MM.1S (cell line): ENCODE measurements at regions not wholly inside any gene's neighbourhood (a gene's known extent, or its start where the extent isn't known, plus 50 kb on each side); places are given as distances from the start of the nearest gene placed in this dataset.

ENCODE experiments used
- DNase-seq: peaks from one replicate; pipeline ENCODE4 v3.0.0-alpha.2; 2015
- H2AFZ ChIP-seq: fragments of 300-600 bp; sonication (generic); 2 replicates; pipeline ENCODE4 v1.6.0; 2016; ENCODE audit warnings: antibody characterized with exemption, low read length
- H3F3A ChIP-seq: fragments of 300-600 bp; sonication (generic); 2 replicates; pipeline ENCODE4 v1.6.1; 2016; ENCODE audit warnings: mild to moderate bottlenecking, antibody characterized with exemption, low read length, moderate library complexity, mixed read lengths; ENCODE audit not compliant: insufficient read depth
- H3K27ac ChIP-seq: fragments of 300-600 bp; sonication (generic); 2 replicates; pipeline ENCODE4 v1.5.1; 2016; ENCODE audit warnings: mild to moderate bottlenecking, low read length
- H3K27me3 ChIP-seq: fragments of 300-600 bp; sonication (generic); replicated peaks from 2 replicates; pipeline ENCODE4 v1.6.0; 2016; ENCODE audit warnings: low read length; ENCODE audit not compliant: insufficient read depth
- H3K36me3 ChIP-seq: fragments of 300-600 bp; sonication (generic); replicated peaks from 2 replicates; pipeline ENCODE4 v1.6.1; 2016; ENCODE audit warnings: mild to moderate bottlenecking, low read length, mixed read lengths; ENCODE audit not compliant: insufficient read depth
- H3K4me1 ChIP-seq: fragments of 300-600 bp; sonication (generic); 2 replicates; pipeline ENCODE4 v1.6.1; 2016; ENCODE audit warnings: low read length, mixed read lengths
- H3K4me2 ChIP-seq: fragments of 300-600 bp; sonication (generic); 2 replicates; pipeline ENCODE4 v1.6.0; 2016; ENCODE audit warnings: low read depth, low read length
- H3K4me3 ChIP-seq: fragments of 300-600 bp; sonication (generic); 2 replicates; pipeline ENCODE4 v1.5.1; 2016; ENCODE audit warnings: low read length, mixed read lengths
- H3K79me2 ChIP-seq: fragments of 300-600 bp; sonication (generic); 2 replicates; pipeline ENCODE4 v1.6.1; 2016; ENCODE audit warnings: mixed run types, low read length, mixed read lengths
- H3K9ac ChIP-seq: fragments of 300-600 bp; sonication (generic); 2 replicates; pipeline ENCODE4 v1.6.1; 2016; ENCODE audit warnings: low read length, mixed read lengths
- H3K9me2 ChIP-seq: fragments of 300-600 bp; sonication (generic); replicated peaks from 2 replicates; pipeline ENCODE4 v1.6.1; 2016; ENCODE audit warnings: mild to moderate bottlenecking, low read length, mixed read lengths; ENCODE audit not compliant: insufficient read depth
- H3K9me3 ChIP-seq: fragments of 300-600 bp; sonication (generic); replicated peaks from 2 replicates; pipeline ENCODE4 v1.6.1; 2016; ENCODE audit warnings: mild to moderate bottlenecking, low read length, mixed read lengths; ENCODE audit not compliant: insufficient read depth
- H4K20me1 ChIP-seq: fragments of 300-600 bp; sonication (generic); 2 replicates; pipeline ENCODE4 v1.6.1; 2016; ENCODE audit warnings: mild to moderate bottlenecking, low read length, moderate library complexity, mixed read lengths; ENCODE audit not compliant: insufficient read depth
- EZH2 ChIP-seq: fragments of 300-600 bp; sonication (generic); optimal IDR thresholded peaks from 2 replicates; pipeline ENCODE3; 2017; ENCODE audit warnings: low read depth, mild to moderate bottlenecking, antibody characterized with exemption, low read length, mixed read lengths
- EZH2phosphoT487 ChIP-seq: fragments of 300-600 bp; sonication (generic); IDR thresholded peaks from 2 replicates; pipeline ENCODE4 v1.6.1; 2018; ENCODE audit warnings: antibody characterized with exemption, low read length
- TF ChIP-seq, protein P1 (sequence below): fragments of 300-600 bp; sonication (generic); IDR thresholded peaks from 2 replicates; pipeline ENCODE4 v1.5.1; 2016; ENCODE audit warnings: antibody characterized with exemption, low read length, mixed read lengths

DNA sequence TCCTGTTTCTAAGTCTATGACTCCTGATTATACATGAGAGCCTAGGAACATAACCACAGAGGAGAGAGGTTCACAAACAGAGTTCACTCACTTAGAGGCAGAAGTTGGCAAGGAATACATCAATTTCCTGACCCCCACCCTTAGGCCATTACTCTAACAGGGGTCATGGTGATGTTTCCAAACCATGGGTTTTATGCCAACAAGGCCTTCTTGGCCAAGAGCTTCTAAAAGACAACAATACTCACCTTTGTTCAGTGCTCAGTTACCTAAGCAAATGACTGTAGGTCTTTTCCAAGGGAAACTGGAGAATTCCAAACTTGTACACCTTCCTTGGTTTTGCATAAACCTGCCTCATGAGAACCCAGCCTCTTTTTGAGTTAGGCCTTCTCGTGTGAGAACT lies 52.6 kb downstream of the ERICH4 start:
- TF ChIP-seq EZH2phosphoT487 = no peak
- TF ChIP-seq, protein P1, sequence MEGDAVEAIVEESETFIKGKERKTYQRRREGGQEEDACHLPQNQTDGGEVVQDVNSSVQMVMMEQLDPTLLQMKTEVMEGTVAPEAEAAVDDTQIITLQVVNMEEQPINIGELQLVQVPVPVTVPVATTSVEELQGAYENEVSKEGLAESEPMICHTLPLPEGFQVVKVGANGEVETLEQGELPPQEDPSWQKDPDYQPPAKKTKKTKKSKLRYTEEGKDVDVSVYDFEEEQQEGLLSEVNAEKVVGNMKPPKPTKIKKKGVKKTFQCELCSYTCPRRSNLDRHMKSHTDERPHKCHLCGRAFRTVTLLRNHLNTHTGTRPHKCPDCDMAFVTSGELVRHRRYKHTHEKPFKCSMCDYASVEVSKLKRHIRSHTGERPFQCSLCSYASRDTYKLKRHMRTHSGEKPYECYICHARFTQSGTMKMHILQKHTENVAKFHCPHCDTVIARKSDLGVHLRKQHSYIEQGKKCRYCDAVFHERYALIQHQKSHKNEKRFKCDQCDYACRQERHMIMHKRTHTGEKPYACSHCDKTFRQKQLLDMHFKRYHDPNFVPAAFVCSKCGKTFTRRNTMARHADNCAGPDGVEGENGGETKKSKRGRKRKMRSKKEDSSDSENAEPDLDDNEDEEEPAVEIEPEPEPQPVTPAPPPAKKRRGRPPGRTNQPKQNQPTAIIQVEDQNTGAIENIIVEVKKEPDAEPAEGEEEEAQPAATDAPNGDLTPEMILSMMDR = no peak
- no peak for TF ChIP-seq EZH2
- Histone ChIP-seq H3K4me2 (no peak overlapping the region), H3K27me3 (peaks cover 19% of the 10 kb centered on the region), H3F3A (no peaks in the 10 kb centered on the region), H3K4me1 (peaks cover 7% of the 10 kb centered on the region), H3K27ac (no peak overlapping the region), H3K36me3 (no peaks in the 10 kb centered on the region), H3K9ac (no peak overlapping the region), H3K4me3 (no peak overlapping the region), H4K20me1 (no peaks in the 10 kb centered on the region), H2AFZ (no peak overlapping the region), H3K9me2 (no peaks in the 10 kb centered on the region), H3K79me2 (no peaks in the 10 kb centered on the region), H3K9me3 (no peaks in the 10 kb centered on the region)
- DNase-seq = no peak

DNA sequence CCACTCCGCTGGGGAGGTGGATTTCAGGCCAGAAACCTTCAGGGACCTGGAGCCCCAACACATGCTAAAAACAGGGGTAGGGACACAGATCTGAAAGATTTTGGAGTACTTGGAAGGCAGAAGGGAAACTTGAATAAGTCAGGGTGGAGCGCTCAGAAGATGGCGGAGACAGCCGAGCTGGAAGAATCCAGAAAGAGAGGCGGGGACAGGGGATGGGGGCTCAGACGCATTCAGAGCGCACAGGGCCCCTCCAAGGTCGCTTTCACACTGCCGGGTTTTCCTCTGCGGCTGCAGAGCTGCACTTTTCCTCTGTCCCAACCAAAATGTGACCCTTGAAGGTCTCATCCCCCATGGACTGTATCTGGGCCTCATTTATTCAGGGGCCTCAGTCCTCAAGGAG lies 56.9 kb downstream of the ERICH4 start:
- Histone ChIP-seq H3K4me3 (no peak overlapping the region), H3K27ac (no peak overlapping the region), H3K79me2 (no peaks in the 10 kb centered on the region), H3K27me3 (peaks cover 56% of the 10 kb centered on the region), H3K4me1 (peaks cover 7% of the 10 kb centered on the region), H3K36me3 (no peaks in the 10 kb centered on the region), H3K9me2 (no peaks in the 10 kb centered on the region), H4K20me1 (no peaks in the 10 kb centered on the region), H3K4me2 (no peak overlapping the region), H3K9ac (no peak overlapping the region), H3F3A (no peaks in the 10 kb centered on the region), H3K9me3 (no peaks in the 10 kb centered on the region), H2AFZ (no peak overlapping the region)
- no peak for DNase-seq
- TF ChIP-seq, protein P1 = no peak
- no peak for TF ChIP-seq EZH2
- no peak for TF ChIP-seq EZH2phosphoT487

DNA sequence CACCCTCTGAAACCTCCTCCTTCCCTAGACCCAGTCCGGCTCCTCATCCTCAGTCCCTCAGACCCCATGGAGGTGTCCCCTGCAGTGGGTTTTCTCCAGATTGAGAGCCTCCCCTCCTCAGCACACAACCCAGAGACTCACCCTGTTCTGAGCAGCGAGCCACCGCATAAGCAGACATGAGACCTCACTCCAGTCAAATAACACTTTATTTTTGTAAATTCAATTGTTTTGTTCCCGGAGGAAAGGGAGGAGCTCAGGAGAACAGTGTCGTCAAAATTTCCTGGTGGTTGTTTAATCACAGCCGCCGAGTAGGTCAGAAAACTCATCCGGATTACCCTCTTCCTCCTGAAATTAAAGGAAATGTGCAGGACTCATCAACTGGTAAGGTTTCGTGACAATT lies 57.5 kb downstream of the ERICH4 start:
- no peaks in the 10 kb centered on the region for H3K79me2 ChIP-seq
- H4K20me1 ChIP-seq = no peaks in the 10 kb centered on the region
- H3K27me3 ChIP-seq = peaks cover 62% of the 10 kb centered on the region
- no peaks in the 10 kb centered on the region for H3F3A ChIP-seq
- H3K27ac ChIP-seq = no peak overlapping the region
- no peaks in the 10 kb centered on the region for H3K36me3 ChIP-seq
- no peak for DNase-seq
- H3K4me3 ChIP-seq = no peak overlapping the region
- no peaks in the 10 kb centered on the region for H3K9me3 ChIP-seq
- H3K9ac ChIP-seq = no peak overlapping the region
- no peak overlapping the region for H3K4me2 ChIP-seq
- H3K4me1 ChIP-seq = peaks cover 7% of the 10 kb centered on the region
- H2AFZ ChIP-seq = no peak overlapping the region
- no peak for TF ChIP-seq EZH2phosphoT487
- TF ChIP-seq, protein P1 = no peak
- no peak for TF ChIP-seq EZH2
- no peaks in the 10 kb centered on the region for H3K9me2 ChIP-seq
